Breast epithelium (tissue), 3 donors: ENCODE measurements at regions not wholly inside any gene's neighbourhood (a gene's known extent, or its start where the extent isn't known, plus 50 kb on each side); places are given as distances from the start of the nearest gene placed in this dataset.

Experiments
- POLR2AphosphoS5 ChIP-seq, 3 donors: sonication (generic); formaldehyde crosslinking; IDR thresholded peaks; one replicate each; pipeline ENCODE4 v1.6.1; 2017; ENCODE audit warnings: antibody characterized with exemption in 3 of 3
- TF ChIP-seq, protein P1 (sequence below), 3 donors: fragments of 450-650 bp; IDR thresholded peaks; one replicate each; pipeline ENCODE4 v1.5.1; 2016 to 2017; ENCODE audit warnings: antibody characterized with exemption in 3 of 3, mild to moderate bottlenecking in 3 of 3, moderate library complexity in 3 of 3

DNA sequence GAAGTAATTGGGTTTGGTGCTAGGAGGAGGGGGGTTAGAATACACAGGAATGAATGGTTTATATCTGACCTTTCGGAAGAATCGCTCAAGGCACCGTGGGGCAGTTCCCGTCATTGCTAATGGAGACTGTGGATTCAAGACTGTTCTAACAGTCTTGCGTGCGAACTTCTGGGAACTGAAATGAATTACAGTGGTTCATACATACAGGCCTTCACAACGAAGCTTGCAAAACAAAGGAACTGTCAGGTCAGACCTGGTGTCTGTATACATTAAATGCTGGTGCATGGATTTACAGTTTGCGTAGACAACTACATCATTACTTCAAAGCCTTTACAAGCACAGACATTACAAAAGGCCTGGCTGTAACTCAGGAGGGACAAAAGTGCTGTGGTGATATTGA lies 983.9 kb downstream of the CDH11 start:
- TF ChIP-seq, protein P1, sequence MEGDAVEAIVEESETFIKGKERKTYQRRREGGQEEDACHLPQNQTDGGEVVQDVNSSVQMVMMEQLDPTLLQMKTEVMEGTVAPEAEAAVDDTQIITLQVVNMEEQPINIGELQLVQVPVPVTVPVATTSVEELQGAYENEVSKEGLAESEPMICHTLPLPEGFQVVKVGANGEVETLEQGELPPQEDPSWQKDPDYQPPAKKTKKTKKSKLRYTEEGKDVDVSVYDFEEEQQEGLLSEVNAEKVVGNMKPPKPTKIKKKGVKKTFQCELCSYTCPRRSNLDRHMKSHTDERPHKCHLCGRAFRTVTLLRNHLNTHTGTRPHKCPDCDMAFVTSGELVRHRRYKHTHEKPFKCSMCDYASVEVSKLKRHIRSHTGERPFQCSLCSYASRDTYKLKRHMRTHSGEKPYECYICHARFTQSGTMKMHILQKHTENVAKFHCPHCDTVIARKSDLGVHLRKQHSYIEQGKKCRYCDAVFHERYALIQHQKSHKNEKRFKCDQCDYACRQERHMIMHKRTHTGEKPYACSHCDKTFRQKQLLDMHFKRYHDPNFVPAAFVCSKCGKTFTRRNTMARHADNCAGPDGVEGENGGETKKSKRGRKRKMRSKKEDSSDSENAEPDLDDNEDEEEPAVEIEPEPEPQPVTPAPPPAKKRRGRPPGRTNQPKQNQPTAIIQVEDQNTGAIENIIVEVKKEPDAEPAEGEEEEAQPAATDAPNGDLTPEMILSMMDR (IDR thresholded peaks at IDR 0.05) = no peak
- TF ChIP-seq POLR2AphosphoS5 (IDR thresholded peaks at IDR 0.05) = no peak
